Hypothalamus (tissue), 51 donors: ENCODE measurements at regions not wholly inside any gene's neighbourhood (a gene's known extent, or its start where the extent isn't known, plus 50 kb on each side); places are given as distances from the start of the nearest gene placed in this dataset.

Experiments
- DNase-seq, 51 donors: peaks; one replicate each; lab custom pipeline; 2025; lab: John Stamatoyannopoulos, UW

- DNase-seq = no peak
Observed at GRCh38 chr5:173759691-173760090, 128.5 kb upstream of the CPEB4 start.

- no peak for DNase-seq
Observed at GRCh38 chr5:173760461-173761177, 127.5 kb upstream of the CPEB4 start.

GRCh38 chr5:173761178-173761513 is 127.0 kb upstream of the CPEB4 start:
- no peak for DNase-seq

GRCh38 chr5:173762045-173762444 is 126.1 kb upstream of the CPEB4 start:
- no peak for DNase-seq

- DNase-seq = no peak
Observed at GRCh38 chr5:173762930-173763329, 125.2 kb upstream of the CPEB4 start.

- DNase-seq = no peak
Observed at GRCh38 chr5:173763410-173763809, 124.7 kb upstream of the CPEB4 start.

GRCh38 chr5:173764332-173765028 is 123.7 kb upstream of the CPEB4 start:
- peak in 23 of 51 donors; percentile 12 to 74 (median 36) for DNase-seq

- DNase-seq = no peak
Observed at GRCh38 chr5:173765029-173765644, 123.0 kb upstream of the CPEB4 start.

- DNase-seq = no peak
Observed at GRCh38 chr5:173765661-173766060, 122.5 kb upstream of the CPEB4 start.

- peak in 5 of 51 donors; percentile 13 to 47 (median 23) for DNase-seq
Observed at GRCh38 chr5:173767574-173768266, 120.4 kb upstream of the CPEB4 start.

GRCh38 chr5:173768267-173768806 is 119.8 kb upstream of the CPEB4 start:
- no peak for DNase-seq

GRCh38 chr5:173768891-173769290 is 119.3 kb upstream of the CPEB4 start:
- no peak for DNase-seq

GRCh38 chr5:173770637-173771036 is 117.5 kb upstream of the CPEB4 start:
- DNase-seq = no peak

- DNase-seq = peak in 1 of 51 donors; percentile 13
Observed at GRCh38 chr5:173771121-173771724, 116.9 kb upstream of the CPEB4 start.

- no peak for DNase-seq
Observed at GRCh38 chr5:173771725-173772383, 116.3 kb upstream of the CPEB4 start.

GRCh38 chr5:173772384-173773059 is 115.6 kb upstream of the CPEB4 start:
- peak in 1 of 51 donors; percentile 26 for DNase-seq

- DNase-seq = peak in 25 of 51 donors; percentile 6 to 69 (median 32)
Observed at GRCh38 chr5:173774271-173774761, 113.8 kb upstream of the CPEB4 start.

GRCh38 chr5:173775261-173776197 is 112.6 kb upstream of the CPEB4 start:
- peak in 1 of 51 donors; percentile 33 for DNase-seq
